ENCODE measurements at regions not wholly inside any gene's neighbourhood (a gene's known extent, or its start where the extent isn't known, plus 50 kb on each side); places are given as distances from the start of the nearest gene placed in this dataset.

DNA sequence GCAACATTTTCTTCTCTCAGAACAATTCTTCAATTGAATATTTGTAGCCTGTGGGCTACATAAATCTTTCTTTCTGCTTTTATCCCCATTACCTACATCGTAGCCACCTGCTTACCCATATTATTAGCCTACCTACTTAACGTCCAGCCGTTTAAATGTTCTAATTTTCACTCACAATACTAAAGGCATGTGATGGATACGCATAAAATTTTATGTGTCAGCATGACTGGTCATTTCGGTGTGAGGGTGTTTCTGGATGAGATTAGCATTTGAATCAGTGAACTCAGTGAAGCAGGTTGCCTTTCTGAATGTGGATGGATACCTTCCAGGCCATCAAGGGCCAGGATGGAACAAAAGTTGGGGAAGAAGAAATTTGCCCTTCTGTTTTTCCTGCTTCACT lies 1722.5 kb upstream of the ACO1 start:
- Histone ChIP-seq H3K4me2 (ENCODE audit: control insufficient read depth, extremely low read depth, insufficient read depth, low read depth, low read length) (no peak overlapping the region), H3K36me3 (ENCODE audit: control insufficient read depth in 2 of 2, extremely low read depth in 1 of 2, insufficient read depth in 2 of 2, low read length in 2 of 2) (no peaks in the 10 kb centered on the region), H3K27ac (ENCODE audit: control insufficient read depth, insufficient read depth, low read length) (no peak overlapping the region), H3K4me3 (ENCODE audit: control insufficient read depth in 2 of 3, extremely low read depth in 1 of 3, insufficient read depth in 2 of 3, low read depth in 1 of 3, low read length in 3 of 3) (no peak overlapping the region), H3K27me3 (ENCODE audit: control insufficient read depth, extremely low read depth, insufficient read depth, low read length) (no peaks in the 10 kb centered on the region), H2AFZ (ENCODE audit: control insufficient read depth, low read length) (no peak overlapping the region), H3K9ac (ENCODE audit: control insufficient read depth, extremely low read depth, insufficient read depth, low read length) (no peak overlapping the region), H3K9me1 (ENCODE audit: control insufficient read depth, extremely low read depth, insufficient read depth, low read length) (no peaks in the 10 kb centered on the region), H3K4me1 (ENCODE audit: control insufficient read depth, extremely low read depth, insufficient read depth, low read length) (no peaks in the 10 kb centered on the region), H4K20me1 (ENCODE audit: control insufficient read depth, extremely low read depth, insufficient read depth, low read length) (no peaks in the 10 kb centered on the region), H3K79me2 (ENCODE audit: control insufficient read depth, insufficient read depth, low read length) (no peaks in the 10 kb centered on the region), H3K9me3 (ENCODE audit: control insufficient read depth, low read depth, low read length) (no peaks in the 10 kb centered on the region)
- DNase-seq (ENCODE audit: low read depth, low spot score), result no peak
- FAIRE-seq, result no peak
- dilution Hi-C loops (cut with MboI; ENCODE audit: extremely low pct_ligation_motif_present, low sequenced_read_pairs), result no loop called here
- TF ChIP-seq CTCF (optimal IDR thresholded peaks at IDR 0.05 in 1 of 3, IDR thresholded peaks at IDR 0.05 in 1 of 3, conservative IDR thresholded peaks at IDR 0.05 in 1 of 3; ENCODE audit: extremely low read depth in 1 of 3, insufficient read depth in 2 of 3, low read length in 3 of 3) (no peak), EZH2 (IDR thresholded peaks at IDR 0.05; ENCODE audit: low read length) (no peak)

- H2AFZ ChIP-seq (ENCODE audit: control insufficient read depth, low read length), result no peak overlapping the region
- DNase-seq (ENCODE audit: low read depth, low spot score), result no peak
- no peak for FAIRE-seq
- H3K27ac ChIP-seq (ENCODE audit: control insufficient read depth, insufficient read depth, low read length), result no peak overlapping the region
- no peak overlapping the region for H3K9ac ChIP-seq (ENCODE audit: control insufficient read depth, extremely low read depth, insufficient read depth, low read length)
- H3K79me2 ChIP-seq (ENCODE audit: control insufficient read depth, insufficient read depth, low read length), result no peaks in the 10 kb centered on the region
- no peaks in the 10 kb centered on the region for H3K9me3 ChIP-seq (ENCODE audit: control insufficient read depth, low read depth, low read length)
- no peaks in the 10 kb centered on the region for H4K20me1 ChIP-seq (ENCODE audit: control insufficient read depth, extremely low read depth, insufficient read depth, low read length)
- no peaks in the 10 kb centered on the region for H3K36me3 ChIP-seq (ENCODE audit: control insufficient read depth in 2 of 2, extremely low read depth in 1 of 2, insufficient read depth in 2 of 2, low read length in 2 of 2)
- dilution Hi-C loops (cut with MboI; ENCODE audit: extremely low pct_ligation_motif_present, low sequenced_read_pairs), result no loop called here
- H3K9me1 ChIP-seq (ENCODE audit: control insufficient read depth, extremely low read depth, insufficient read depth, low read length), result no peaks in the 10 kb centered on the region
- H3K4me2 ChIP-seq (ENCODE audit: control insufficient read depth, extremely low read depth, insufficient read depth, low read depth, low read length), result no peak overlapping the region
- no peak overlapping the region for H3K4me3 ChIP-seq (ENCODE audit: control insufficient read depth in 2 of 3, extremely low read depth in 1 of 3, insufficient read depth in 2 of 3, low read depth in 1 of 3, low read length in 3 of 3)
- no peaks in the 10 kb centered on the region for H3K4me1 ChIP-seq (ENCODE audit: control insufficient read depth, extremely low read depth, insufficient read depth, low read length)
- no peaks in the 10 kb centered on the region for H3K27me3 ChIP-seq (ENCODE audit: control insufficient read depth, extremely low read depth, insufficient read depth, low read length)
- TF ChIP-seq EZH2 (IDR thresholded peaks at IDR 0.05; ENCODE audit: low read length) (no peak), CTCF (optimal IDR thresholded peaks at IDR 0.05 in 1 of 3, IDR thresholded peaks at IDR 0.05 in 1 of 3, conservative IDR thresholded peaks at IDR 0.05 in 1 of 3; ENCODE audit: extremely low read depth in 1 of 3, insufficient read depth in 2 of 3, low read length in 3 of 3) (no peak)
These were observed 1713.5 kb upstream of the ACO1 start for GRCh38 chr9:30670805-30671562.

All from keratinocyte (primary cell).